Activated CD4-positive, alpha-beta T cell treated with anti-CD3 and anti-CD28 coated beads, Interleukin-2, amount 50 U/mL, for 48 hours (primary cell): ENCODE measurements at regions not wholly inside any gene's neighbourhood (a gene's known extent, or its start where the extent isn't known, plus 50 kb on each side); places are given as distances from the start of the nearest gene placed in this dataset.

ENCODE experiments used
- DNase-seq, 2 experiments: peaks; one replicate each; pipeline ENCODE4 v3.0.0-alpha.2; 2020

- no peak for DNase-seq
These were observed 50.8 kb upstream of the KLHL13 start for GRCh38 chrX:118167361-118167760.

- no peak for DNase-seq
These were observed 54.7 kb upstream of the KLHL13 start for GRCh38 chrX:118171356-118171755.

GRCh38 chrX:118174516-118175098 lies 58.0 kb upstream of the KLHL13 start:
- no peak for DNase-seq

GRCh38 chrX:118177708-118178107 lies 61.1 kb upstream of the KLHL13 start:
- DNase-seq = no peak

GRCh38 chrX:118178450-118178849 lies 61.8 kb upstream of the KLHL13 start:
- DNase-seq = no peak

GRCh38 chrX:118179161-118179560 lies 62.6 kb upstream of the KLHL13 start:
- no peak for DNase-seq

GRCh38 chrX:118179718-118180117 lies 63.1 kb upstream of the KLHL13 start:
- DNase-seq = no peak

- DNase-seq = no peak
These were observed 64.4 kb upstream of the KLHL13 start for GRCh38 chrX:118181030-118181429.

GRCh38 chrX:118182025-118182424 lies 65.4 kb upstream of the KLHL13 start:
- DNase-seq = no peak

- DNase-seq = no peak
These were observed 66.1 kb upstream of the KLHL13 start for GRCh38 chrX:118182681-118183080.

GRCh38 chrX:118183606-118184005 lies 67.0 kb upstream of the KLHL13 start:
- no peak for DNase-seq

GRCh38 chrX:118187100-118187499 lies 70.5 kb upstream of the KLHL13 start:
- DNase-seq = no peak

GRCh38 chrX:118189000-118189399 lies 72.4 kb upstream of the KLHL13 start:
- no peak for DNase-seq

- DNase-seq = no peak
These were observed 73.0 kb upstream of the KLHL13 start for GRCh38 chrX:118189628-118190027.

GRCh38 chrX:118197730-118198129 lies 81.1 kb upstream of the KLHL13 start:
- DNase-seq = no peak

- no peak for DNase-seq
These were observed 82.0 kb upstream of the KLHL13 start for GRCh38 chrX:118198577-118198976.

- DNase-seq = no peak
These were observed 83.4 kb upstream of the KLHL13 start for GRCh38 chrX:118199997-118200396.

- no peak for DNase-seq
These were observed 89.1 kb upstream of the KLHL13 start for GRCh38 chrX:118205421-118206395.

- no peak for DNase-seq
These were observed 91.3 kb upstream of the KLHL13 start for GRCh38 chrX:118207831-118208453.

- no peak for DNase-seq
These were observed 91.9 kb upstream of the KLHL13 start for GRCh38 chrX:118208481-118208880.

GRCh38 chrX:118211891-118212816 lies 95.5 kb upstream of the KLHL13 start:
- no peak for DNase-seq

GRCh38 chrX:118212817-118213183 lies 96.2 kb upstream of the KLHL13 start:
- DNase-seq = no peak

- DNase-seq = no peak
These were observed 98.7 kb upstream of the KLHL13 start for GRCh38 chrX:118215346-118215745.
